SJSA1 (cell line): ENCODE measurements at regions not wholly inside any gene's neighbourhood (a gene's known extent, or its start where the extent isn't known, plus 50 kb on each side); places are given as distances from the start of the nearest gene placed in this dataset.

Source experiments
- DNase-seq, 2 experiments: peaks; one replicate each; pipeline ENCODE4 v3.0.0-alpha.2; 2015 to 2020; ENCODE audit warnings: low spot score in 2 of 2, low read depth in 1 of 2
- H3K27ac ChIP-seq: fragments of 250-450 bp; sonication (Bioruptor Pico); 2 replicates; pipeline ENCODE4 v1.5.1; 2020; ENCODE audit warnings: mild to moderate bottlenecking, moderate library complexity
- H3K27me3 ChIP-seq: fragments of 250-450 bp; sonication (Bioruptor Pico); replicated peaks from 2 replicates; pipeline ENCODE4 v1.5.1; 2020; ENCODE audit warnings: mild to moderate bottlenecking, moderate library complexity
- H3K36me3 ChIP-seq: fragments of 250-450 bp; sonication (Bioruptor Pico); 2 replicates; pipeline ENCODE4 v1.5.1; 2020; ENCODE audit warnings: mild to moderate bottlenecking
- H3K4me1 ChIP-seq: fragments of 250-450 bp; sonication (Bioruptor Pico); replicated peaks from 2 replicates; pipeline ENCODE4 v1.6.1; 2021; ENCODE audit warnings: mild to moderate bottlenecking
- H3K4me3 ChIP-seq: fragments of 250-450 bp; sonication (Bioruptor Pico); 2 replicates; pipeline ENCODE4 v1.5.1; 2020; ENCODE audit warnings: mild to moderate bottlenecking
- H3K9me3 ChIP-seq: fragments of 250-450 bp; sonication (Bioruptor Pico); replicated peaks from 2 replicates; pipeline ENCODE4 v1.5.1; 2020; ENCODE audit warnings: mild to moderate bottlenecking

GRCh38 chr6:91812596-91813274 lies 1225.9 kb upstream of the MAP3K7 start:
- H3K4me3 ChIP-seq: no peak overlapping the region
- H3K27me3 ChIP-seq: no peaks in the 10 kb centered on the region
- no peak overlapping the region for H3K27ac ChIP-seq
- no peaks in the 10 kb centered on the region for H3K36me3 ChIP-seq
- H3K4me1 ChIP-seq: no peaks in the 10 kb centered on the region
- no peaks in the 10 kb centered on the region for H3K9me3 ChIP-seq
- no peak for DNase-seq

DNA sequence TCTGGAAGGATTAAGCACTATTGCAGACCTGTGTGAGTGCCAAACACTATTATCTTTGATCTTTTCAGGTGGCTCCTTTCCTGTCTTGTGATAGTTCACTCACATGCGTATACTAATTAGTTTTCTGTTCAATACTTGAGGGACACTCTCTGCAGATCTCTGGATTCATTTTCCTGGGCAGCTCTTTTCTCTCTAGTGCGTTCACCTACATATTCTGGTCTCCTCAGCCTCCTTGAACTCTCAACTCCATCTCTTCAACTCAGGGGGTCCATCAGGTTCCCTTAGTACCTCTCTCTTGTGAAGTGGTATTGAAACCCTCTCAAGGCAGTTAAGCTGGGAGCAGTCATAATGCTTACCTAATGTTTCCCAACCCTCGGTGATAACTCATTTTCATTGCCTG lies 1218.1 kb upstream of the MAP3K7 start:
- DNase-seq: no peak
- H3K27me3 ChIP-seq: no peaks in the 10 kb centered on the region
- no peak overlapping the region for H3K4me3 ChIP-seq
- no peaks in the 10 kb centered on the region for H3K36me3 ChIP-seq
- no peaks in the 10 kb centered on the region for H3K9me3 ChIP-seq
- H3K27ac ChIP-seq: no peak overlapping the region
- no peaks in the 10 kb centered on the region for H3K4me1 ChIP-seq

DNA sequence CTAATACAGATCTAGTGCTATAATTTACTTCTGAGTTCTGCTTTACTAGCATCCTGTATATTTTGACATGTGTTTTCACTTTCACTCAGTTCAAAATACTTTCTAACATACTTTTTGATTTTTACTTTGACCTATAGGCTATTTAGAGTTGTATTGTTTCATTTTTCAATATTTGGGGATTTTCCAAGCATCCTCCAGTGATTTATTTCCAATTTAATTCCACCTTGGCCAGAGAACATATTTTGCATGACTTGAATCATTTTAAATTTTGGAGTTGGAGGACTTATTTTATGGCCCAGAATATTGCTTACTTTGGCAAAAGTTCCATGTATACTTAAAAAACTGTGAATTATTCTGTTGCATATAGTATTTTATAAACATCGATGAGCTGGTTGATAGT lies 1215.6 kb upstream of the MAP3K7 start:
- no peaks in the 10 kb centered on the region for H3K9me3 ChIP-seq
- H3K4me3 ChIP-seq: no peak overlapping the region
- no peak overlapping the region for H3K27ac ChIP-seq
- no peaks in the 10 kb centered on the region for H3K27me3 ChIP-seq
- no peaks in the 10 kb centered on the region for H3K36me3 ChIP-seq
- H3K4me1 ChIP-seq: no peaks in the 10 kb centered on the region
- no peak for DNase-seq

GRCh38 chr6:91796603-91797002 lies 1209.7 kb upstream of the MAP3K7 start:
- no peaks in the 10 kb centered on the region for H3K4me1 ChIP-seq
- no peaks in the 10 kb centered on the region for H3K36me3 ChIP-seq
- no peaks in the 10 kb centered on the region for H3K27me3 ChIP-seq
- DNase-seq: no peak
- H3K27ac ChIP-seq: no peak overlapping the region
- H3K9me3 ChIP-seq: no peaks in the 10 kb centered on the region
- H3K4me3 ChIP-seq: no peak overlapping the region

GRCh38 chr6:91788501-91788900 lies 1201.6 kb upstream of the MAP3K7 start:
- Histone ChIP-seq H3K4me1 (no peaks in the 10 kb centered on the region), H3K27ac (no peak overlapping the region), H3K4me3 (no peak overlapping the region), H3K9me3 (no peaks in the 10 kb centered on the region), H3K36me3 (no peaks in the 10 kb centered on the region), H3K27me3 (no peaks in the 10 kb centered on the region)
- no peak for DNase-seq

- DNase-seq: no peak
- no peaks in the 10 kb centered on the region for H3K4me1 ChIP-seq
- no peak overlapping the region for H3K4me3 ChIP-seq
- no peaks in the 10 kb centered on the region for H3K27me3 ChIP-seq
- no peaks in the 10 kb centered on the region for H3K36me3 ChIP-seq
- no peak overlapping the region for H3K27ac ChIP-seq
- no peaks in the 10 kb centered on the region for H3K9me3 ChIP-seq
Measured at GRCh38 chr6:91786474-91787184, 1199.8 kb upstream of the MAP3K7 start.

DNA sequence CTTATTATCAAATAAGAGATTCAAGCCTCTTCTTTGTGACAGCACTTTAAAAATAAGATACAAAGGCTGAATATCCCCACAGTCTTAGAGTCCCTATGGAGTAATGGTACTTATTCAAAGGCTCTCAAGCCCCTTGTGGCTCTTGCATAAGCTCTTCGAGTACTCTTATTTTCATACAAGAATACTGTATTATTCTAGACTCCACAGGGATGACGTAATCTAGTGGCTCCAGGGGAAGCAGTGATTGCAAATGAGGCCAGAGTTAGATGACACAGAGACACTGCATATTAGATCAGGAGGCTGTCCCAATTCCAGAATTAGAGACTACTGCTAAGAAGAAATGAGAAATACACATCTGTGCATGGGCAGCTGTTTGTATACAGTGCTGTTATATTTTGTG lies 1195.9 kb upstream of the MAP3K7 start:
- H3K36me3 ChIP-seq: no peaks in the 10 kb centered on the region
- H3K4me3 ChIP-seq: no peak overlapping the region
- H3K9me3 ChIP-seq: no peaks in the 10 kb centered on the region
- H3K27ac ChIP-seq: no peak overlapping the region
- H3K4me1 ChIP-seq: no peaks in the 10 kb centered on the region
- no peaks in the 10 kb centered on the region for H3K27me3 ChIP-seq
- no peak for DNase-seq

GRCh38 chr6:91781946-91782345 lies 1195.1 kb upstream of the MAP3K7 start:
- Histone ChIP-seq H3K9me3 (no peaks in the 10 kb centered on the region), H3K4me3 (no peak overlapping the region), H3K4me1 (no peaks in the 10 kb centered on the region), H3K27ac (no peak overlapping the region), H3K27me3 (no peaks in the 10 kb centered on the region), H3K36me3 (no peaks in the 10 kb centered on the region)
- DNase-seq: no peak

- Histone ChIP-seq H3K4me3 (no peak overlapping the region), H3K27me3 (no peaks in the 10 kb centered on the region), H3K4me1 (no peaks in the 10 kb centered on the region), H3K27ac (no peak overlapping the region), H3K36me3 (no peaks in the 10 kb centered on the region), H3K9me3 (no peaks in the 10 kb centered on the region)
- no peak for DNase-seq
Measured at GRCh38 chr6:91780270-91780669, 1193.4 kb upstream of the MAP3K7 start.

DNA sequence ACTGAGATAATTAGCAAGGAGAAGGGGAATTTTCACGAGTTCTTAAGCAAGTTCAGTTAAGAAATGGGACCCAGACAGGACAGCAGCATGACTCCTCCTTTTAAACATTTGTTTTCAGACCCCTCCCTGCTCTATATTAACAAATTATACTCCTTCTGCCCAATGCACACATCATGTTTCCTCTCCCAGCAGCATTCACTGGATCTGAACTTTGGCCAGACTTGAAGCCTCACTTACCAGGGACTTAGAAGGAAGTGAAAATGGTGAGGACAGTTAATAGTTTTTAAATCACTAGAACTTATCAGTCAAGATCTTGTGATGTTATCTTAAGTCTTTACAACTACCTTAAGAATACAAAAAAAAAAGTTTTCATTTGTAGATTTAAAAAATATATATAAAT lies 1174.7 kb upstream of the MAP3K7 start:
- Histone ChIP-seq H3K27me3 (no peaks in the 10 kb centered on the region), H3K4me3 (no peak overlapping the region), H3K27ac (no peak overlapping the region), H3K9me3 (no peaks in the 10 kb centered on the region), H3K36me3 (no peaks in the 10 kb centered on the region), H3K4me1 (no peaks in the 10 kb centered on the region)
- DNase-seq: no peak

- DNase-seq: no peak
- H3K4me1 ChIP-seq: no peaks in the 10 kb centered on the region
- H3K27ac ChIP-seq: no peak overlapping the region
- no peaks in the 10 kb centered on the region for H3K36me3 ChIP-seq
- H3K27me3 ChIP-seq: no peaks in the 10 kb centered on the region
- no peak overlapping the region for H3K4me3 ChIP-seq
- H3K9me3 ChIP-seq: no peaks in the 10 kb centered on the region
Measured at GRCh38 chr6:91754691-91755090, 1167.8 kb upstream of the MAP3K7 start.

DNA sequence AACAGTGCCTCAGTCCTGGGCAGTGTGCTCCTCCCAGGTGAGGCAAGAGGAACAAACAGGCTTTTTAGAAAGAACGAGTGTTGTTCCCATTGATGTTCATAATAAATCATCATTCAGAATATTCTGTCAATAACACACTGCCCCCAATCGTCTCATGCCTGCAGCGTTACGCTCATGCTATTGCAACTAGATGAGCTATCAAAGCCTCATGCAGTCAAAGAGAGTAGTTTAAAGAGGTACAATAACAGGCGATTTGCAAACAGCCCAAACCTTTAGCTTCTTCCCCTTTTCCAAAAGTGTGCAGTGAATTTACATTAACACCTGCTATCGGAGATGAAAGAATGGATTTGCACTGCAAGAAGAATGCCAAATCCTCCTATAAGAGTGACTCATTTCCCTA lies 1164.7 kb upstream of the MAP3K7 start:
- no peak overlapping the region for H3K27ac ChIP-seq
- no peak for DNase-seq
- H3K4me1 ChIP-seq: no peaks in the 10 kb centered on the region
- H3K4me3 ChIP-seq: no peak overlapping the region
- no peaks in the 10 kb centered on the region for H3K36me3 ChIP-seq
- no peaks in the 10 kb centered on the region for H3K27me3 ChIP-seq
- no peaks in the 10 kb centered on the region; the same call in 1 of the 2 replicates for H3K9me3 ChIP-seq

DNA sequence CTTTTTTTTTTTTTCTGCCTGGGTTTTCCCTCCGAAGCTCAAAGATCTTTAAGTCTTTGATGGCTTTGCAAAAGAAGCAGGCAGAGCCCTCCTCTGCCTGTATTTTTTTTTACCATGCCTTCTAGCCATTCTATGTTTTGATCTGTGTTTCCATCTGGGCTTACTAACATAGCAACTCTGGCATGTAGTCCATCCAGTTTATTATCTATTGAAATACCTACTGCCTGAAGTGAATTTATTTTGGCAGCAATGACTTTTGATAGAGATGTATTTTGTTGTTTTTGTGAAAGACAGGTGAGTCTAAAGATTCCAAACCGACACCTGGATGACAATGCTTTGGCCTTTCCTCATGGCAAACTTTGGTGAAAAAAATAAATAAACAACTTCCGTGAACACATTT lies 1157.7 kb upstream of the MAP3K7 start:
- no peak for DNase-seq
- no peaks in the 10 kb centered on the region for H3K4me1 ChIP-seq
- no peaks in the 10 kb centered on the region for H3K36me3 ChIP-seq
- H3K27me3 ChIP-seq: no peaks in the 10 kb centered on the region
- no peak overlapping the region for H3K4me3 ChIP-seq
- no peak overlapping the region for H3K27ac ChIP-seq
- H3K9me3 ChIP-seq: no peaks in the 10 kb centered on the region; the same call in 1 of the 2 replicates

DNA sequence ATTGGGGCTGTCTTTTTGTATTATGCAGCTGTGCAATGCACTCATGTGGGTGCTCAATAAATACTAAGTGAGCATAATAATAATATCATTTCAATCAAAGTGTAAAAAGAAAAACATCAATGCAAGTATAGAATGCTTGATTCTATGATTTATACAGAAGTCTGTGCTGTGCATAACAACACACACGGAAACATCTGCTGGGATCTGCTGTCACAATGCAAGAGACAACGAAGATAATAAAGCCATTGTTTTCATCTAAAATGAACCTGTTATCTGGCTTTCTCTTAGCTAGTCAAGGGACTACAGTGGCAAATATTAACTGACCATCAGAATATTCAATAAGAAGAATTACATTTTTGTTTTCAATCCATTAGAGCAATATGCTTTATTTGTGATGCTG lies 1156.9 kb upstream of the MAP3K7 start:
- no peaks in the 10 kb centered on the region for H3K27me3 ChIP-seq
- no peaks in the 10 kb centered on the region; the same call in 1 of the 2 replicates for H3K9me3 ChIP-seq

More for the DNA sequence above, 1156.9 kb upstream of the MAP3K7 start:
- no peak overlapping the region for H3K4me3 ChIP-seq
- H3K27ac ChIP-seq: no peak overlapping the region
- no peaks in the 10 kb centered on the region for H3K4me1 ChIP-seq
- no peaks in the 10 kb centered on the region for H3K36me3 ChIP-seq
- no peak for DNase-seq
